HG02642 (cell line): ENCODE measurements at regions not wholly inside any gene's neighbourhood (a gene's known extent, or its start where the extent isn't known, plus 50 kb on each side); places are given as distances from the start of the nearest gene placed in this dataset.
"Not testable (repeated sequence)": the region's sequence is repeated elsewhere in the genome, so short reads cannot be mapped to it uniquely, and the experiment has no call there.

ENCODE experiments used
- ATAC-seq: cut with Tn5 transposase; IDR thresholded peaks from one replicate; pipeline ENCODE4 v1.9.1; 2021; ENCODE audit warnings: mild to moderate bottlenecking; ENCODE audit not compliant: unreplicated experiment, poor library complexity

DNA sequence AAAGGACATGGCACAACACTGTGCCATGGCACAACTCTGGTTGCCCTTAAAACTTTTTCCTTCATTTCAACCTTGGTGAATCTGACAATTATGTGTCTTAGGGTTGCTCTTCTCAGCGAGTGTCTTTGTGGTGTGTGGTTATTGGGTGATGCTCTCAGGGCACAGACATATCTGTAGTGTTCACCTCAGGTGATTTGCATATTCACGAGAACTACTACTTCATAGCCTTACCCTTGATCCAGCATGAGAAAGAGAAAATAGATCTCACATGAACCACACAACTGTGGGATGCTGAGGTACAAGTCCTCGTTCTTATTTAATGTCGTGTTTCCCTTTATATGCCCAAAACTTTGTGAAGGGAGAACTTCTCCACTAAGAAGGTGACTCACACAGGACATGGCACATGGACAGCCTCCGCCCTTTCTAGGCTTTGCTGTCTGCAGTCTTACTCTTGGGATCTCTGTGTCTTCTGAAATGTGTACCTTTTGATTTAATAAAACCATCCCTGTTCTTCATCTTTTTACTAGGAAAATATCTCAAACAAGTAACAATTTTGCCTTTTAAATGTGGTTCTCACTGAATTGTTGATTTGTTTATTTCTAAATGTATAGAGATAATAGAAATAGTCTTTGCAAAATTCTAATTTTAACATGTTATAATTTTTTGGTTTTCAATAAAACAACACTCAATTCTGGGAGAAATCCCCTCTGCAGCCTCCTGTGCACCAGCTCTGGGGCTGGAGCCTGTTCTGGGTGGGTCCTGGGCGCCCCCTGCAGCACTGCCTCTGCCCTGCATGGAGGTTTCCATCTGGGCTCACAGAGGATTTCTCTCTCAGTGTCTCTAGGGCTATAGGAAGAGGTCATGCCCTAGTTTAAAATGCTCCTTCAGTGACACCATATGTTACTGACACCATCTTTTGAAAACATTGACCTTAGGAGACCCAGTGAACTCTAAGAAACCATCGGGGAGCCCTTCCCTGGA lies 651.2 kb downstream of the TMEM121 start:
- not testable (repeated sequence) for ATAC-seq

DNA sequence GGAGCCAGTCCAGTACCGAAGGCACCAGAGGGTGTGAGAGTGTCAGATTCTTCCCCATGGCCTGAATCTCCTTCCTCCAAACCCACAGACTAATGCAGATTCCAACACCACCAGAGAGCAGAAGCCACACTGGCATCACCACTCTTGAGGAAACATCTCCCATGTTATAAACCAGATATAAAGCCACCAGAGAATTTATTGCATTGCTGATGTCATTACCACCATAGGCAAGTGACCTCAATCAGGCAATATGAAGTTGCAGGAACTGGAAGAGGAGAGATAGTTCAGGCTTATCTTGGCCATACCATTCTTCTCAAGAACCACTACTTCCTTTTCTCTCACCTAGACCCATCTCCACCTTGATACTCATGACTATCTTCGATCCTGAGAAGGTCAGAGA lies 653.4 kb downstream of the TMEM121 start:
- ATAC-seq = no peak

DNA sequence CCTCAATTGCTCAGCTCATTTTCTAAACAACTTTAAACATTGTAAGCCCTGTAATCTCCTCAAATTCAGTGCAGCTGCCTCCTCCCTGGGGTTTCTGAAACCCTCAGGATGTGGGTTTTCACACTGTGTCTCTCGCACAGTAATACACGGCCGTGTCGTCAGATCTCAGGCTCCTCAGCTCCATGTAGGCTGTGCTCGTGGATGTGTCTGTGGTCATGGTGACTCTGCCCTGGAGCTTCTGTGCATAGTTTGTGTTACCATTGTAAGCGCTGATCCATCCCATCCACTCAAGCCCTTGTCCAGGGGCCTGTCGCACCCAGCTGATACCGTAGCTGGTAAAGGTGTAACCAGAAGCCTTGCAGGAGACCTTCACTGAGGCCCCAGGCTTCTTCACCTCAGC lies 658.4 kb downstream of the TMEM121 start:
- not testable (repeated sequence) for ATAC-seq

DNA sequence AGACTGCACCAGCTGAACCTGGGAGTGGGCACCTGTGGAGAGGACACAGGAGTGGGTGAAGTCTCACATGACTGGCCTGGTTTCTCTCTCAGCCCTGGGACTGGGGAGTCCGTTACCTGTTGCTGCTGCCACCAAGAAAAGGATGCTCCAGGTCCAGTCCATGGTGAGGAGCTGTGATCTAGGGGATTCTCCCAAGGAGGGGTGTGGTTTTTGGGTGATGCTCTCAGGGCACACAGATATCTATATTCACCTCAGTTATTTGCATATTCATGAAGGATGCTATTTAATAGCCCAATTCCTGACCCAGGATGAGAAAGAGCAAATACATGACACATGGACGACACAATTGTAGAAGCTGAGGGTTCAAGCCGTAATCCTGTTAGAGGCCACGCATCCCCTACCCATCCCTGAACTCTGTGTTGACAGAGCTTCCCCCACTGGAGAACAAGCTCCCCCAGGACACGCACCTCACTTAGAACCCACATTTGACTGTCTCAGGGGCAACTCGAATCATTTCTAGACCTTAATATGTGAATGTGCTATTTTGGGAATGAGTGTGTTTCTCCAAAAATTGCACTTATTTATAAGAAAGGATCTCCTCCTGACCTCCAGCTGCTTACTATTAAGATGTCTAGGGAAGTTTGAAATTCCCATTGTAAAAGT lies 658.9 kb downstream of the TMEM121 start:
- not testable (repeated sequence) for ATAC-seq

DNA sequence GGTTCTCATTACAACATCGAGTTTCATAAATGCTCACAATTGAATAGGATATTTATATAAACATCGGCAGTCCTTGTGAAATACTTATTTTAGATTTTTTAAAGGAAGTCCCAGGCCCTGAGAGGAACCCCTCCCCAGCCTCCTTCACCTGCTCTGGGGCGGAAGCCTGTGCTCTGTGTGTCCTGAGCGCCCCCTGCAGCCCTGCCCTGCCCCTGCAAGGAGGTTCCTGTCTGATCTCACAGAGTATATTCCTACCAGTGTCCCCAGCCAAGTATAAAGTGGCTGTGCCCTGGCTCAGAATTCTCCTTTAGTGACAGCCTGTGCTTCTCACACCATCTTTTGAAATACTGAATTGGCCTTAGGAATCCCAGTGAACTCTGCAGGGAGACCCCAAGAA lies 659.5 kb downstream of the TMEM121 start:
- ATAC-seq = no peak

DNA sequence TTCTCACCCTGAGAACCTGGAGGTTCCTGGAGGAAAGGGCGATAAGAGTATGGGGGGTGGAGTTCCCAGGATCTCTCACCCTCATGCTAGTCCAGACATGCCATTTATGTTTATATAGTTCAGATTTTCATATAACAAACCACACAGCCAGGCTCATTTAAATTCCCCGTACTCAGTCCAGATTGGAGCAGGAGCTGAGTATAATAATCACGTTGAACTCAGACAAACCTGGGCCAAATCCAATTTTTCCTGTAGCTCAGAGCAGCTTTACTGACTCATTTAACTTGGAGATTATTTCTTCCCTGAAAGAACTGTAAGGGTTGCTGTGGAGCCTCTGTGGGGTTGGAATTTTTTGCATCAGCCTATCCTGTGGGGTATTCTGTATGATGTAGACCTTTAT lies 660.8 kb downstream of the TMEM121 start:
- ATAC-seq = no peak

DNA sequence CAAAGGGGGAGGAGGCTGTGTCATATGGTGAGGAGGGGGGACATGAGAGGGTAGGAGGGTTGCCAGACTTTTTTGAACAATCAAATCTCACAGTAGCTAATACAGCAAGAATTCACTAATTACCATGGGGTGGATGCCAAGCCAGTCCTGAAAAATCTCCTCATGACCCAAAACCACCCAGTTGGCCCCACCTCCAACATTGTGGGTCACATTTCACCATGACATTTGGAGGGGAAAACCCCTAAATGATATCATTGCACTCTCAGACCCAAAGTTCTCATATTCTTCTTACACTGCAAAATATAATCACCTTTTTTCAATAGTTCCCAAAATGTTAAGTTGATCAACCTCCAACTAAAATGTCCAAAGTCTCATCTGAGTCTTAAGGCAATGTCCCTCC lies 666.3 kb downstream of the TMEM121 start:
- ATAC-seq = not testable (repeated sequence)

DNA sequence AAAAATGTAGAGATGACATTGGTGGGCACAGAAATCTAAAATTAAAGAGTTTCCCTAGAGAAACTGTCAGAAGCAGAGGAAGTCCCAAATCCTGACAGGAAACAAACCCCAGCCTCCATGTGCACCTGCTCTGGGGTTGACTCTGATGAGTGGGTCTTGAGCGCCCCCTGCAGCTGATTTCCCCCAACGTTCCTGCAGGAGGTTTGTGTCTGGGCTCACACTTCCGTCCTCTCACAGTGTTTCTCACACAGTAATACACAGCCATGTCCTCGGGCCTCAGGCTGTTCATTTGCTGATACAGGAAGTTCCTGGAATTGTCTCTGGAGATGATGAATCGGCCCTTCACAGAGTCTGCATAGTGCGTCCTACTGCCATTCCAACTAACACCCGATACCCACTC lies 670.1 kb downstream of the TMEM121 start:
- not testable (repeated sequence) for ATAC-seq

DNA sequence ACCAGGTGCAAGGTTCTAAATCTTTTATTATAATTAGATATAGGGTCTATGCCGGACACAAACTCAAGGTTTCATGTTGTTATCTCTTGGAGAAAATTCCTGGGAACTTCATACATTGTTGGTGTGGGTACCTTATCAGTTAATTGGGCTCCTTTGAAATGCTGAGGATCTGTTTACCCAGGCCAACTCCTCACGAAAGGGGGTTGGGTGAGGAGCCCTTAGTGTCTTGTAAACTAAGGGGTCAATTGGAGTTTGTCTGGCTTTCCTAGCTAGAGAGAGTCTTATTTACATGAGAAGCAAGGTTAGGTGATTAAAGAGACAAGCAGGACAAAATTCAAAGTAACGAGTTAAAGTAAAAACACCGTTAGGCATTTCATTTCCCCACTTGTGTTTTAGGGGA lies 670.9 kb downstream of the TMEM121 start:
- not testable (repeated sequence) for ATAC-seq

DNA sequence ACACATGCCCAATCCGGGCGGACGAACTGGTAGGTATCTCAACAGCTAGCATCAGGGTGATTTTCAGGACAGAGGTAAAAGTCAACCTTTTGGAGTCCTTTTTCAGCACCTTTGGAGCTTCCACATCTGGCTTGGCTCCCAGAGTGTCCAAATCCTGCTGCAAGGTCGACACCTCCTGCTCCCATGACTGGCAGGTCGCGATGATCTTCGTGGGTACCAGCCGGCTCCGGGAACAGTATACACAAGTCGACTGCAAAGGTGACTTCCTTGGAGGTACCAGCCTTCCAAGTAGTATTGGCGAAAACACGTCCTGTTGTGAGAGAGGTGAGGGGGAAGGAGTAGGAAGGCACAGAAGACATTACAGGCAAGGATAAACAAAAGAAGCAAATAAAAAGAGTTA lies 672.7 kb downstream of the TMEM121 start:
- ATAC-seq = no peak

DNA sequence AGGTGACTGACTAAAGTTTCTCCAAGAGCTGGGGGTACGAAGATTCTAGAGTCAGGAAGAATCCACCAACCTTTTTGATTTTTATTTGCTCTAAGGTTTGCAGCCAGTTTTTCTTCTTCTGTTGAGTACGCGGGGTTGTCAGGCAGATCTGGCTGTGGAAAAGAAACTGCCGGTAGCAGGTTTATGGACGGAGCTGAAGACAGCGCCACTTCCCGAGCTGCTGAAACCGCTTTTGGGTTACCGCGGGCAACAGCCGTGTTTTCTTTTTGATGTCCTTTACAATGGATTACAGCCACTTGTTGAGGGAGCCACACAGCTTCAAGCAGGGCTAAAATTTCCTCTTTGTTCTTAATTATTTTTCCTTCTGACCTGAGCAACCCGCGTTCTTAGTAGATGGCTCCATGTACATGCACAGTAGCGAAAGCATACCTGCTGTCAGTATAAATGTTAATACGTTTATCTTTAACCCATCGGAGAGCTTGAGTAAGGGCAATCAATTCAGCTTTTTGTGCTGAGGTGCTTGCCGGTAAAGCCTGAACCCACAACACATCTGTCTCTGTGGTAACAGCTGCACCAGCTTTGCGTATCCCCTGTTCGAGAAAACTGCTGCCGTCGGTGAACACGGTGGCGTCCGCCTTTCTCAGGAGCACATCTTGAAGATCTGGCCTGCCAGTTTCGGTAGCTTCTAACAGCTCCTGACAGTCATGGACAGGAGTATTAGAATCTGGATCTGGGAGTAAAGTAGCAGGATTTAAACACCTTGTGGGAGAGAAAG lies 674.3 kb downstream of the TMEM121 start:
- no peak for ATAC-seq

DNA sequence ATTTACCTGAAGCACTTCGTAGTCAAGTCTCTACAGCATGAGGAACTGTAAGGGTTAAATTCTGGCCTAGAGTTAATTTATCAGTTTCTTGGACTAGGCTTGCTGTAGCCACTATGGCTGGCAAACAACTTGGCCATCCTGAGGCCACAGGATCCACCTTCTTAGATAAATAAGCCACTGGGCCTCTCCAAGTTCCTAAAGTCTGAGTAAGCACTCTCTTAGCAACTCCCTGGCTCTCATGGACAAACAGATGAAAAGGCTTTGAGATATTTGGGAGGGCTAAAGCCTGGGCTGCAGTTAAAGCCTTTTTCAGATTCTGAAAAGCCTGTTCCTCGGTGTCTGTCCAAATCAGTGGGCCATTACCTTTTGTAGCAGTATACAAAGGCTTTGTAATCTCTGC lies 675.0 kb downstream of the TMEM121 start:
- no peak for ATAC-seq

DNA sequence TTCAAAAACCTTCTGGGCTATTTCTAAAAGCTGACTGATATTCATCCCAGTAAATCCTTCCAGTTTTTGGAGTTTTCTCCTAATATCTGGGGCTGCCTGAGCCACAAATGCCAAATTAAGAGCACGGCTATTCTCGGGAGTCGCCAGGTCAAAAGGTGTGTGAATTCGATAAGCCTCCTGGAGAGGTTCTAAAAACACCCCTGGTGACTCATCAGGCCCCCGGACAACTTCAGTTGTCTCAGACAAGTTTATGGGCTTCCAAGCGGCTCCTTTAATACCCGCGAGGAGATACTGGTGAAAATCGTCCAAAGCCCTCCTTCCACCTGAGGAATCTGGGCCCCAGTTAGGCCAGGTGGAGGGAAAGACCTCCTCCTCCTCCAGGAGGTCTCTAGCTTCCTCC lies 677.1 kb downstream of the TMEM121 start:
- no peak for ATAC-seq

DNA sequence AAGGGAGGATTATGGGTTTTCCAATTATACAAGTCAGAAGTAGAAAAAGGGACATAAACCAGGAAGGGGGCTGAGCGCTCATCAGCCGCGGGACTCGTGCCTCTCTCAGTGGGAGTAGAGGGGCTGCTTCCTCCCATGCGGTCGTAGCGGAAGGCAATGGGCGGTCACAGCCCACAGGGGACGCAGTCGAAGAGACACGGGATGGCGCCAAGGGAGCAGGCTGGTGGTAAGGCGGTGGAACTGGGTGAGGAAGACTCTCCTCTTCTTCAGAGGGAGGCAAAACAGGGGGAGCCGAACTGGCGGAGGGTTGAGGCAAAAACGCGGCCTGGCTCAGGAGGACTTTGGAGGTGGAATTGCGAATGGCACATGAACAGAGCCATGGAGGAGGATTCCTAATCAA lies 677.7 kb downstream of the TMEM121 start:
- ATAC-seq = no peak

DNA sequence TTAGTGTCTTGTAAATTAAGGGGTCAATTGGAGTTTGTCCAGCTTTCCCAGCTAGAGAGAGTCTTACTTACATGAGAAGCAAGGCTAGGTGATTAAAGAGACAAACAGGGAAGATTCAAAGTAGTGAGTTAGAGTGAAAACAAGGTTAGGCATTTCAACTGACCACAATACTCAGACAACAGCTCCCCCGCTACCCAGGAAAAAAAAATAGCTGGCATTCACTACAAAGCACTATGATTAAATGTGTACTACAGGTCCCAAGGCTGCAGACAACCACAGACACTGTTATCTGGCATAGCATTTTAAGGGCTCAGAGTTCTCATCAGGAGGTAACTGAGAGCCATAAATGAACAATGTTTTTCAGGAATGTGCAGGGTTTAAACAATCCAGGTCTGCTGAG lies 680.9 kb downstream of the TMEM121 start:
- no peak for ATAC-seq

DNA sequence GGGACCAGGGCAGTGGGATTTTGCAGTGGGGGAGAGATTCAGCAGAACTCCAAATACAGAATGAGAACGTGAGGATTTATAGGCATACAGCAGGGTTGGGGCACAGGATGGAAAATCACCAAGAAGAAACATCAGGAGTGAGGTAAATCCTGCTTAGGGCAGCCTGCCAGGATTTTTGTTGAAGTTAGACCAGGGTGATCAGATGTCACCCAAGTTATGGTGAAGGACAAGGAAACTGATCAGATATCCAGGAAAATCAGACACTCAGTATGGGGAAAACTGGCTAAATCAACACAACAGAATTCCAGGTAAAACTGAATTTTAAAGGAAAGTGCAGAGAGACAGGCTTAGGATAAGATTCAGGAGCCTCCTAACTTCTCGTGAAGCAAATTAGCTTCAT lies 682.4 kb downstream of the TMEM121 start:
- ATAC-seq = no peak

DNA sequence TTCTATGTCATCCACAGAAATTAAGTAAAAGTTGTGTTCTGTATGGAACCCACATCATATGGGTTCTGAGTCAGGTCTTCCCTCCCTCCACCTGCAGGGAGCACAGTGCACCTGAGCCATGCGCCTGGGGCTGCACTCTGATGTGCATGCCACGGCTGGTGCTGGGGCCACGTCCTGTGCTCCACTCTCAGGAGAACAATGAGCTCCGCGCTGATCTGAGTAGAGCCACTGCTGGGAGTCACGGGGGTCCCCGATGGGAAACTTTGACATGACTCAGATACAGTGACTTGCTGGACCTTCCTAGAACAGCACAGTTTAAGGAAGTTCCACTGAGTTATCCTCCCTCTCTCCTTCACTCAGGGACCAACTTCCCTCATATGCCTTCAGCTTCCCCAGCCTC lies 683.4 kb downstream of the TMEM121 start:
- ATAC-seq = no peak

DNA sequence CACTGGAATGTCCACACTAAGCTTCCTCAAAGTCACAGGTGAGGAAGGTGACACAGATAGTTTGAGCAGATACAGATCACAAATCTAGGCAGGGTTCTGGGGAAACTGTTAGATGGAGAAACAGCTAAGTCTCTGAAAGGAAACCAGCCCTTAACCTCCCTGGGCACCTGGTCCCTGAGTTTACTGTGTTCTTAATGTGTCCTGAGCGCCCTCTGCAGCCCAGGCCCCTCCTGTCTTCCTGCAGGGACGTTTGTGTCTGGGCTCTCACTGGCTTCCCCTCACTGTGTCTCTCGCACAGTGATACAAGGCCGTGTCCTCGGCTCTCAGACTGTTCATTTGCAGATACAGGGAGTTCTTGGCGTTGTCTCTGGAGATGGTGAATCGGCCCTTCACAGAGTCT lies 684.3 kb downstream of the TMEM121 start:
- no peak for ATAC-seq

DNA sequence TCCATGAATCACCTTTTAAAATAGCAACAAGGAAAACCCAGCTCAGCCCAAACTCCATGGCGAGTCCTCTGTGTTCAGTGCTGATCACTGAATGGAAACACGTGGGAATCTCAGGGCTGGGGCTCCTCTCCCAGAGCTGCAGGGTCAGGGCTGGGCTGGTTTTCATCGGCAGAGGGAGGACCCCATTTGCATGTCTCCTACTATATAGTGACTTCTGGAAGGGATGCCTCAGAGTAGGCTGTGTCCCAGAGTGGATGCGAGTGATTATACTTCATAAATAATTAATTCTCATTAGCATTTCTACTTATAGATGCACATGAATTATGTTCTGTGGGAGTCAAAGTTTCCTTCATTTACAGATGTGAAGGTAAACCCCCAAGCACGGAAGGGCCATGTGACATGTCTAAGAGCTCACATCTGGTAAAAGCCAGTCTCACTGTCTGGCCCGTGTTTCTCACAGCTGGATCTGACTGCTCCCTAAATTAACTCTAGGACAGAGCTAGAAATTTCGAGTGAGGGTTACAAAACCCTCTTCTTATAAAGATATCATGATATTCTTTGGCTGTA lies 685.0 kb downstream of the TMEM121 start:
- no peak for ATAC-seq

DNA sequence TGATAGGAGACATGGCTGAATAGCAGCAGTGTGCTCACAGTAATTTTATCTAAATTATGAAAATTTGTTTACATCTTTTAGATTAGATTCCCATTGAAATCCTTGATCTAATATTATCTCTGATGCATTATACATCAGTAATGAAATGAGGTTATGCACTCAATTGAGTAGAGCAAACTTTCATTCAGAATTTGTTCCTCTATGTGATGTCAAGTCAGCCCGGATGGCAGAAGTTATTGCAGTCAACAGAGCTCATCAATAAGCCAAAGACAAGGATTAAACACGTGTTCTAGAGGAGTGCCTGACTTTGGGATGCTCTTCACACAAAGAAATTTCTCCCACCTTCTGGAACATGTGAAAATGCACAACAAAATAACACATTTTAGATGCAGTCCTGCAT lies 688.8 kb downstream of the TMEM121 start:
- ATAC-seq = no peak

DNA sequence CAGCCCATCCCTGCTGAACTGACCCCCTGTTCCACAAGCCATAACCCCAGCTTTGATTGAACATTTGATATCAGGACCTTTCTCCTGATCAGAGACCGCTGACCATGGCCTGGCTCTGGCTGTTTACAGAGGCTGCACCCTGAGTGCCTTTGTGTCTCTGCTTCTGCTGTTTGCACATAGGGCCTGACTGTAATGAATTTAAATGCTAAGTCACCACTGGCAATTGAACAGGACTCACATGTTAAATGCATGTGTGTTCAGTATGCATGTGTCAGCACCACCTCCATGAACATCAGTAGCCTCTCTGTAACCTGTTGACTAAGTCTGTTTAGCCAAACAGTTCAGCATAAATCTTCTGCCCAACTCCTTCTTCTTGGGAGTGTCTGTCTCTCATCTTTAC lies 690.3 kb downstream of the TMEM121 start:
- no peak for ATAC-seq
